Breast epithelium (tissue), 3 donors: ENCODE measurements at regions not wholly inside any gene's neighbourhood (a gene's known extent, or its start where the extent isn't known, plus 50 kb on each side); places are given as distances from the start of the nearest gene placed in this dataset.

Experiments
- CTCF ChIP-seq, 3 donors: fragments of 450-650 bp; IDR thresholded peaks; one replicate each; pipeline ENCODE4 v1.5.1; 2016 to 2017; ENCODE audit warnings: antibody characterized with exemption in 3 of 3, mild to moderate bottlenecking in 3 of 3, moderate library complexity in 3 of 3
- POLR2AphosphoS5 ChIP-seq, 3 donors: sonication (generic); formaldehyde crosslinking; IDR thresholded peaks; one replicate each; pipeline ENCODE4 v1.6.1; 2017; ENCODE audit warnings: antibody characterized with exemption in 3 of 3

- TF ChIP-seq CTCF (IDR thresholded peaks at IDR 0.05): no peak
- TF ChIP-seq POLR2AphosphoS5 (IDR thresholded peaks at IDR 0.05): no peak
These were observed 563.1 kb upstream of the ISX start for GRCh38 chr22:34502821-34503220.
